ENCODE measurements at regions not wholly inside any gene's neighbourhood (a gene's known extent, or its start where the extent isn't known, plus 50 kb on each side); places are given as distances from the start of the nearest gene placed in this dataset.
A peak's percentile ranks its signal among the peaks of the same experiment; 100 is the strongest.
"Not testable (repeated sequence)": the region's sequence is repeated elsewhere in the genome, so short reads cannot be mapped to it uniquely, and the experiment has no call there.

- H3K27me3 ChIP-seq (ENCODE audit: control insufficient read depth, insufficient read depth, low read length), result no peaks in the 10 kb centered on the region
- no peak overlapping the region for H3K4me3 ChIP-seq (ENCODE audit: low read length)
- no peaks in the 10 kb centered on the region for H3K36me3 ChIP-seq (ENCODE audit: control insufficient read depth, insufficient read depth, low read length)
- H3K9me3 ChIP-seq (ENCODE audit: control insufficient read depth, low read depth, low read length), result no peaks in the 10 kb centered on the region
- no peak overlapping the region for H3K27ac ChIP-seq (ENCODE audit: low read length)
- no peaks in the 10 kb centered on the region for H3K4me1 ChIP-seq (ENCODE audit: control insufficient read depth, insufficient read depth, low read length)
- DNase-seq, result no peak
- WGBS (ENCODE audit: insufficient coverage, low lambda C conversion rate), result no CpG with 5 or more reads among the region's 2 CpGs
Measured at GRCh38 chr12:60501124-60501729, 905.4 kb downstream of the SLC16A7 start.

DNA sequence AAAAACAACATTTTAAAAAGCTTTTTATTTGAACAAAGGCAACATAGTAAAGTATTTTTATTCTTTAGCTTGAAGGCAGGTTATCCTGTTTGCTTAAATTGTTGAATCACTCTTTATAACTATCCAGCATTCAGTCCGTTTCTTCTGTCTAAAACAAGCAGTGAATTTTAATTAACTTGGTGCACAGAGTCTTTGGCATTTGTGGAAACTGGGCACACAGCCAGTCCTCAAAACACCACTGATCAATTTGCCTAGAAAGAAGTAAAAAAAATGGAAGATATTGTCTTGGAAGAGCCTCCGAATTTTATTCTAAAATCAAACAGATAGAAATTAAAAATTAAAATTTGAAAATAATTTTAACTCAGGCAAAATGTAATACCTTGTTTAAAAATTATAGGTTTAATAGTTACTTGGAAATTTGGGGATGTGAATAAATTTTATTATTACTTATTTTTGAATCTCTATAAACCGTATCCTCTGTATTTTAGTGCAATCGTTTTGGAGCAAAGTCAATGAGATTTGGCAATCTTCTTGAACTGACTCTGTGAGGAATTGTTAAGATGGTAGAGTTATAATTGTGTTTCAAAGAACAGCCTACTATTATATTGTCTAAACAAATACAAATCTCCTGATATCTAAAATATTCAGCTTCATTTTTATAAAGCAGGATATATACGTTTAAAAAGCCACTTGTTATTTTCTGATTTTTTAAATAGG lies 927.0 kb downstream of the SLC16A7 start:
- Histone ChIP-seq H3K27me3 (ENCODE audit: control insufficient read depth, insufficient read depth, low read length) (no peaks in the 10 kb centered on the region), H3K9me3 (ENCODE audit: control insufficient read depth, low read depth, low read length) (no peaks in the 10 kb centered on the region), H3K4me3 (ENCODE audit: low read length) (no peak overlapping the region), H3K36me3 (ENCODE audit: control insufficient read depth, insufficient read depth, low read length) (no peaks in the 10 kb centered on the region), H3K27ac (ENCODE audit: low read length) (no peak overlapping the region), H3K4me1 (ENCODE audit: control insufficient read depth, insufficient read depth, low read length) (no peaks in the 10 kb centered on the region)
- 80% methylated on average over 5 of the region's 5 CpGs for WGBS (ENCODE audit: insufficient coverage, low lambda C conversion rate)
- no peak for DNase-seq

DNA sequence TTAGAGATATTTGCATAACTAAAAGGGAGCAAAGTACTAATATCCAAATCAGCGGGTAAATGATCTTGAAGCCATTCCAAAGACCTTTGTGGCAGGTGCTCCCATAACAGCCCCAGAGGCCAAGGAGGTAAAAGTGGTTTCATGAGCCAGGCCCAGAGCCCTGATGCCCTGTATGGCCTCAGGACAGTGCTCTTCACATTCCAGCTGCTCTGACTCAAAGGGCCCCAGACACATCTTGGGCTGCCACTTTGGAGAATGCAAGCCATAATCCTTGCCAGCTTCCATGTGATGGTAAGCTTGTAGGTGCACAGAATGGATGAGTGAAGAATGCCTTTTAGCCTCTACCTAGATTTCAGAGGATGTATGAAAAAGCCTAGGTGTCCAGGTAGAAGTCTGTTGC lies 933.4 kb downstream of the SLC16A7 start:
- no CpG with 5 or more reads among the region's 1 CpG for WGBS (ENCODE audit: insufficient coverage, low lambda C conversion rate)
- H3K36me3 ChIP-seq (ENCODE audit: control insufficient read depth, insufficient read depth, low read length), result no peaks in the 10 kb centered on the region

DNA sequence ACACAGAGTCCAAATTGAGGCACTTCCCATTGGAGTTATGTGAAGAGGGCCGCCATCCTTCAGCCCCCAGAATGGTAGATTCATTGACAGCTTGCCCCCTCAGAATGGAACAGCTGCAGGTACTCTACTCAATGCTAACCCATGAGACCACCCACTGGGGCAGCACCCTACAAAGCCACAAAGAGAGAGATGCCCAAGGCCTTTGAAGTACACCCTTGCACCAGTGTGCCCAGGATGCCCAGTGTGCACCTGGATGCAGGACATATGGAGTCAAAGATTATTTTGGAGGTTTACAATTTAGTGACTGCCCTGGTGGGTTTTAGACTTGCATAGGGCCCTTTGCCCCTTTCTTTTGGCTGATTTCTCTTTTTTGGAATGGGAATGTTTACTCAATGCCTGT lies 933.9 kb downstream of the SLC16A7 start:
- no CpG with 5 or more reads among the region's 1 CpG for WGBS (ENCODE audit: insufficient coverage, low lambda C conversion rate)
- Histone ChIP-seq H3K27ac (ENCODE audit: low read length) (no peak overlapping the region), H3K27me3 (ENCODE audit: control insufficient read depth, insufficient read depth, low read length) (no peaks in the 10 kb centered on the region), H3K4me1 (ENCODE audit: control insufficient read depth, insufficient read depth, low read length) (no peaks in the 10 kb centered on the region), H3K9me3 (ENCODE audit: control insufficient read depth, low read depth, low read length) (no peaks in the 10 kb centered on the region), H3K4me3 (ENCODE audit: low read length) (no peak overlapping the region), H3K36me3 (ENCODE audit: control insufficient read depth, insufficient read depth, low read length) (no peaks in the 10 kb centered on the region)
- no peak for DNase-seq

More for the DNA sequence above, 933.4 kb downstream of the SLC16A7 start:
- Histone ChIP-seq H3K27ac (ENCODE audit: low read length) (no peak overlapping the region), H3K27me3 (ENCODE audit: control insufficient read depth, insufficient read depth, low read length) (no peaks in the 10 kb centered on the region), H3K4me3 (ENCODE audit: low read length) (no peak overlapping the region), H3K4me1 (ENCODE audit: control insufficient read depth, insufficient read depth, low read length) (no peaks in the 10 kb centered on the region), H3K9me3 (ENCODE audit: control insufficient read depth, low read depth, low read length) (no peaks in the 10 kb centered on the region)
- DNase-seq, result no peak

DNA sequence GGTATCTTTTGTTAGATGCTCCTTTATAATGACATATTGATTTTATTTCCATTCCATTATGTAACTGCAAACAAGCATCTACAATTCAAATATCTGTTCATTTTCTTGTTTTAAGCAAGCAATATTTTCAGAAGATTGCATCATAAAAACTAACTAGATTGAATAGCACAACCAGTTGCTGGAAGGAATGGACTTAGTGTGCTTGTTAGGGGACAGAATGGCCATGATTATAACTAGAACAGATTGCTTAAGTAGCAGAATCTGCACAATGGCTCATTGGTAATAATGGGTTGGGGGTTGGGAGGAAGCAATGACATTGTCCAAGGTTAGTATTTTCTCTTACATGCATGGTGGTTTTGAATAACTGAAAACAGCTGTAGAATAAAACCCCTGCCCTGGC lies 939.5 kb downstream of the SLC16A7 start:
- no peak for DNase-seq
- H3K27ac ChIP-seq (ENCODE audit: low read length), result no peak overlapping the region
- H3K4me1 ChIP-seq (ENCODE audit: control insufficient read depth, insufficient read depth, low read length), result no peaks in the 10 kb centered on the region
- no peak overlapping the region for H3K4me3 ChIP-seq (ENCODE audit: low read length)
- no peaks in the 10 kb centered on the region for H3K27me3 ChIP-seq (ENCODE audit: control insufficient read depth, insufficient read depth, low read length)
- H3K9me3 ChIP-seq (ENCODE audit: control insufficient read depth, low read depth, low read length), result no peaks in the 10 kb centered on the region
- H3K36me3 ChIP-seq (ENCODE audit: control insufficient read depth, insufficient read depth, low read length), result no peaks in the 10 kb centered on the region

DNA sequence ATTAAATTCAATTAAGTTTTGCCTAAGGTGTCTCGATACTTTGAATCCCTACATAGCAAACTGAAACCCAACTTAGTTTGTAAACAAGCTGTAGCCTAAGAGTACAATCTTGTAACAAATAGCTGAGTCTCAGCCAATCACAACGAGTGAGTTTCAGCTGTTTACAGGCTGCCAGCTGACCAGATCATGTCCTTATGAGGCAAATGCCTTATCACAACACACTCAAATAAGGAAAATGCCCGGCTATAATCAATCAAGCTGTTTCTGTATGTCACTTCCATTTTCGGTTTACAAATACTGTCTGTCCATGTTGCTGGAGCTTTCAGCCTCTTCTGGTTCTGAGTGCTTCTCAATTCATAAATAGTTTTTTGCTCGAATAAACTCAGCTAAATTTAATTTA lies 943.8 kb downstream of the SLC16A7 start:
- no peaks in the 10 kb centered on the region for H3K4me1 ChIP-seq (ENCODE audit: control insufficient read depth, insufficient read depth, low read length)
- no peaks in the 10 kb centered on the region for H3K9me3 ChIP-seq (ENCODE audit: control insufficient read depth, low read depth, low read length)
- no peaks in the 10 kb centered on the region for H3K27me3 ChIP-seq (ENCODE audit: control insufficient read depth, insufficient read depth, low read length)
- DNase-seq, result no peak
- WGBS (ENCODE audit: insufficient coverage, low lambda C conversion rate), result 67% methylated on average over 3 of the region's 5 CpGs
- no peak overlapping the region for H3K4me3 ChIP-seq (ENCODE audit: low read length)
- no peak overlapping the region for H3K27ac ChIP-seq (ENCODE audit: low read length)
- no peaks in the 10 kb centered on the region for H3K36me3 ChIP-seq (ENCODE audit: control insufficient read depth, insufficient read depth, low read length)

DNA sequence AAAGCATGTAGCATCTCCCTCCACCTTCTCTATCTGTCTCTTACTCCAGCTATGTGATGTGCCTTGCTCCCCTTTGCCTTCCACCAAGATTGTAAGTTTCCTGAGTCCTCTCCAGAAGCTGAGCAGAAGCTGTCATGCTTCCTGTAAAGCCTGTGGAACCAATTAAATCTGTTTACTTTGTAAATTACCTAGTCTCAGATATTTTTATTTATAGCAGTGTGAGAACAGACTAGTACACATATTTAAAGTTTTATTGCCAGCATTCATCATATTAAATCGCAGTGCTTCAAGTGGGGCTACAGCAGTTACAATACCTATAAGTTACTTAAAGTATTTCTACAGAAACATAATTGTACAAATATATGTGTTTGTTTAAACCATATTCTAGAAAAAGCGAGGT lies 973.1 kb downstream of the SLC16A7 start:
- Histone ChIP-seq H3K27ac (ENCODE audit: low read length) (no peak overlapping the region), H3K4me1 (ENCODE audit: control insufficient read depth, insufficient read depth, low read length) (no peaks in the 10 kb centered on the region), H3K36me3 (ENCODE audit: control insufficient read depth, insufficient read depth, low read length) (no peaks in the 10 kb centered on the region), H3K4me3 (ENCODE audit: low read length) (no peak overlapping the region), H3K27me3 (ENCODE audit: control insufficient read depth, insufficient read depth, low read length) (no peaks in the 10 kb centered on the region), H3K9me3 (ENCODE audit: control insufficient read depth, low read depth, low read length) (no peaks in the 10 kb centered on the region)
- no peak for DNase-seq
- WGBS (ENCODE audit: insufficient coverage, low lambda C conversion rate), result 71% methylated on average over 1 of the region's 2 CpGs

DNA sequence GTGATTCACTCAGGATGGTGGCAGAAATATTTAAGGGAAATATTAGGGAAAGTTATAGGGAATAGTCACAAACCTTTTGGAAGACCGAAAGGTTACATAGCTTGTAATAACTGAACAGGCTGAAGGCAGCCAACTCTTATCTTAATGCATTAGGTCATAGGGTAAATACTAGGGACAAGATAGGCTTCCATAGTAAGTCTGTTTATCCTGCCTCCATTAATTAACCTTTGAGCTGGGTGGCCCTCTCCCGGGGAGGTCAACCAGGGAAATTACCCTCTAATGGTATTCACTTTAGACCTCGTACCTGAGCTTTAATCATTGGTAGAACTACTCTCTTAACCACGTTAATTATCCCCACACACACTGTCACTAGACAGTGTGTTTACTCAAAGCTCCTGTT lies 981.8 kb downstream of the SLC16A7 start:
- Histone ChIP-seq H3K27me3 (ENCODE audit: control insufficient read depth, insufficient read depth, low read length) (no peaks in the 10 kb centered on the region), H3K4me3 (ENCODE audit: low read length) (no peak overlapping the region), H3K36me3 (ENCODE audit: control insufficient read depth, insufficient read depth, low read length) (no peaks in the 10 kb centered on the region), H3K27ac (ENCODE audit: low read length) (no peak overlapping the region), H3K4me1 (ENCODE audit: control insufficient read depth, insufficient read depth, low read length) (no peaks in the 10 kb centered on the region), H3K9me3 (ENCODE audit: control insufficient read depth, low read depth, low read length) (no peaks in the 10 kb centered on the region)
- DNase-seq, result peak in 1 of 2 donors; percentile 15
- 0% methylated on average over 1 of the region's 4 CpGs for WGBS (ENCODE audit: insufficient coverage, low lambda C conversion rate)

DNA sequence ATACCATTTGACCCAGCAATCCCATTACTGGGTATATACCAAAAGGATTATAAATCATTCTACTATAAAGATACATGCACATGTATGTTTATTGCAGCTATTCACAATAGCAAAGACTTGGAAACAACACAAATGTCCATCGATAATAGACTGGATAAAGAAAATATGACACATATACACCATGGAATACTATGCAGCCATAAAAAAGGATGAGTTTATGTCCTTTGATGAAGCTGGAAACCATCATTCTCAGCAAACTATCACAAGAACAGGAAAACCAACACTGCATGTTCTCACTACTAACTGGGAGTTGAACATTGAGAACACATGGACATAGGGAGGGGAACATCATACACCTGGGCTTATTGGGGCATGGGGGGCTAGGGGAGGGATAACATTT lies 991.8 kb downstream of the SLC16A7 start:
- not testable (repeated sequence) for H3K27me3 ChIP-seq (ENCODE audit: control insufficient read depth, insufficient read depth, low read length); H3K9me3 ChIP-seq (ENCODE audit: control insufficient read depth, low read depth, low read length); H3K4me3 ChIP-seq (ENCODE audit: low read length); H3K27ac ChIP-seq (ENCODE audit: low read length); H3K4me1 ChIP-seq (ENCODE audit: control insufficient read depth, insufficient read depth, low read length); H3K36me3 ChIP-seq (ENCODE audit: control insufficient read depth, insufficient read depth, low read length); DNase-seq
- 100% methylated on average over 1 of the region's 1 CpG for WGBS (ENCODE audit: insufficient coverage, low lambda C conversion rate)

- peaks cover 9% of the 10 kb centered on the region for H3K9me3 ChIP-seq (ENCODE audit: control insufficient read depth, low read depth, low read length)
- no peak for DNase-seq
- H3K36me3 ChIP-seq (ENCODE audit: control insufficient read depth, insufficient read depth, low read length), result no peaks in the 10 kb centered on the region
- H3K4me3 ChIP-seq (ENCODE audit: low read length), result no peak overlapping the region
- H3K4me1 ChIP-seq (ENCODE audit: control insufficient read depth, insufficient read depth, low read length), result no peaks in the 10 kb centered on the region
- no CpG with 5 or more reads among the region's 13 CpGs for WGBS (ENCODE audit: insufficient coverage, low lambda C conversion rate)
- H3K27me3 ChIP-seq (ENCODE audit: control insufficient read depth, insufficient read depth, low read length), result no peaks in the 10 kb centered on the region
- H3K27ac ChIP-seq (ENCODE audit: low read length), result no peak overlapping the region
Measured at GRCh38 chr12:60594035-60594711, 998.3 kb downstream of the SLC16A7 start.
